ENCODE measurements at regions not wholly inside any gene's neighbourhood (a gene's known extent, or its start where the extent isn't known, plus 50 kb on each side); places are given as distances from the start of the nearest gene placed in this dataset.

DNA sequence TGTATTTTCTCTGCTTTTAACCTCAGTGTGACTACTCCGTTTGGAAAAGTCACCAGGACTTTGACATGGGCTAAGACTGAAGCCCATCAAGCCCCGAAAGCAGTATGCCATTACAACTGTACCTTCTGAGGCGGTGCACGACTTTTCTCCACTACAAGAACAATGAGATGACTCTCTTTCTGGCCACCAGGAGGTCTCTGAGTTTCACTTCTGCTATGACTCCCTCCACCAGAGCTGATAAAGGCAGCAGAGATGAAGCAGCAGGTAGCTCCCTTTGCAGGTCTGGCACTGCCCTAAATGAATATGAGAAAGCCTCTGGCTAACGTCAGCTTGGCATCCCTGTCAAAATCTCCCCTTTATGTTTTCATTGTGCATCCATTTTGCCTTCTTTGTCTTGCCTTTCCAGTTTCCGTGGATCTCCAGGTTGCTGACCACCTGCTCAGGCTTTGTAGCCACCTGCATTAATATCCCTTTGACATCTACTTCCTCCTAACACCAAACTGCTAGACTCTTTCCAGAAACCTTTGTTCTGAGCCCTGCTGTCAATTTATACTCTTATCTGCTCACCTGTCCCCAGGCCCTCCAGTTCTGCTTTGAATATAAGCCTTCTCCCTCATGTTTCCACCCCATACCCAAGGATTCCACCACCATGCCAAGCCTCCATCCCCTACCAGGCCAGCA is 221.7 kb downstream of the ZNF608 start:
- TF ChIP-seq SP1 (IDR thresholded peaks at IDR 0.05; ENCODE audit: low read depth) (no peak), EZH2 (IDR thresholded peaks at IDR 0.05) (no peak), SIN3A (IDR thresholded peaks at IDR 0.05; ENCODE audit: low read depth) (no peak), POLR2A (IDR thresholded peaks at IDR 0.05; ENCODE audit: borderline replicate concordance, extremely low read depth, insufficient read depth, insufficient read length) (no peak), YY1 (IDR thresholded peaks at IDR 0.05; ENCODE audit: extremely low read depth, insufficient replicate concordance, low read depth, low read length) (no peak), CEBPB (IDR thresholded peaks at IDR 0.05; ENCODE audit: low read depth) (no peak), EZH2phosphoT487 (IDR thresholded peaks at IDR 0.05; ENCODE audit: borderline replicate concordance) (no peak)
- TF ChIP-seq, protein P1, sequence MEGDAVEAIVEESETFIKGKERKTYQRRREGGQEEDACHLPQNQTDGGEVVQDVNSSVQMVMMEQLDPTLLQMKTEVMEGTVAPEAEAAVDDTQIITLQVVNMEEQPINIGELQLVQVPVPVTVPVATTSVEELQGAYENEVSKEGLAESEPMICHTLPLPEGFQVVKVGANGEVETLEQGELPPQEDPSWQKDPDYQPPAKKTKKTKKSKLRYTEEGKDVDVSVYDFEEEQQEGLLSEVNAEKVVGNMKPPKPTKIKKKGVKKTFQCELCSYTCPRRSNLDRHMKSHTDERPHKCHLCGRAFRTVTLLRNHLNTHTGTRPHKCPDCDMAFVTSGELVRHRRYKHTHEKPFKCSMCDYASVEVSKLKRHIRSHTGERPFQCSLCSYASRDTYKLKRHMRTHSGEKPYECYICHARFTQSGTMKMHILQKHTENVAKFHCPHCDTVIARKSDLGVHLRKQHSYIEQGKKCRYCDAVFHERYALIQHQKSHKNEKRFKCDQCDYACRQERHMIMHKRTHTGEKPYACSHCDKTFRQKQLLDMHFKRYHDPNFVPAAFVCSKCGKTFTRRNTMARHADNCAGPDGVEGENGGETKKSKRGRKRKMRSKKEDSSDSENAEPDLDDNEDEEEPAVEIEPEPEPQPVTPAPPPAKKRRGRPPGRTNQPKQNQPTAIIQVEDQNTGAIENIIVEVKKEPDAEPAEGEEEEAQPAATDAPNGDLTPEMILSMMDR (IDR thresholded peaks at IDR 0.05 in 2 of 3, conservative IDR thresholded peaks at IDR 0.05 in 1 of 3; ENCODE audit: borderline replicate concordance in 1 of 3, insufficient read depth in 1 of 3, low read depth in 2 of 3, low read length in 2 of 3), result peak in 2 of 3 experiments; percentile 2 to 11; a peak in 1 of 6 replicates

All from HCT116 (cell line).